ENCODE measurements at regions not wholly inside any gene's neighbourhood (a gene's known extent, or its start where the extent isn't known, plus 50 kb on each side); places are given as distances from the start of the nearest gene placed in this dataset.

DNA sequence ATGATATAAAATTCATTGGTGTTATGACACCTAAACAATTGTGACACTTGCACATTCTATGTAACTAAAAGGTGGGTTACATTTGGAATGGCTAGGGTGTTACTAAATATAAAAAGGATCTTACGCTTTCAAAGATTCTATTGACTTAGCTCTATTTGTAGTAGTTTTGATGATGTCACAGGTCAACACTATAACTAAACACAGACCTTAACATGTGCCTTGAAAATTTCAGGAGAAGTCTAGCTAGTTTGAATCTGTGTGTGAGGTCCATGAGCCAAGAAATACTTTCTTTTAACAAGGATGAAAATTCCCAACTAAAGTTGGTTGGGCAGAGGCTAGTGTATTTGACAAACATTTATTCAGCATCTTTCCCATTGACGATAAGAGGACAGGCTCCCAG lies 298.0 kb downstream of the GPAT3 start:
- no peak for DNase-seq
- Histone ChIP-seq H3K27ac (ENCODE audit: low read depth in 1 of 2, low read length in 2 of 2) (no peak overlapping the region), H3K4me1 (ENCODE audit: insufficient read depth, low read length) (no peaks in the 10 kb centered on the region), H3K4me3 (ENCODE audit: low read length) (no peak overlapping the region), H3K36me3 (ENCODE audit: insufficient read depth, low read length) (no peaks in the 10 kb centered on the region), H3K9me3 (ENCODE audit: control insufficient read depth in 1 of 2, insufficient read depth in 1 of 2, low read length in 2 of 2) (no peaks in the 10 kb centered on the region), H3K27me3 (ENCODE audit: control insufficient read depth in 1 of 2, insufficient read depth in 2 of 2, low read length in 2 of 2) (no peaks in the 10 kb centered on the region)
- no peak for ATAC-seq (ENCODE audit: poor library complexity)
- H3K4me3 Mint-ChIP-seq, result no peak overlapping the region
- no peaks in the 10 kb centered on the region for H3K27me3 Mint-ChIP-seq
- H3K9me3 Mint-ChIP-seq, result no peaks in the 10 kb centered on the region
- H3K27ac Mint-ChIP-seq, result no peak overlapping the region
- H3K4me1 Mint-ChIP-seq (ENCODE audit: low read depth), result no peaks in the 10 kb centered on the region
- ChIA-PET CTCF (no interaction called here), POLR2A (no interaction called here)
- intact Hi-C loops (cut with DNase I, micrococcal nuclease), result no loop called here
- TF ChIP-seq, protein P1, sequence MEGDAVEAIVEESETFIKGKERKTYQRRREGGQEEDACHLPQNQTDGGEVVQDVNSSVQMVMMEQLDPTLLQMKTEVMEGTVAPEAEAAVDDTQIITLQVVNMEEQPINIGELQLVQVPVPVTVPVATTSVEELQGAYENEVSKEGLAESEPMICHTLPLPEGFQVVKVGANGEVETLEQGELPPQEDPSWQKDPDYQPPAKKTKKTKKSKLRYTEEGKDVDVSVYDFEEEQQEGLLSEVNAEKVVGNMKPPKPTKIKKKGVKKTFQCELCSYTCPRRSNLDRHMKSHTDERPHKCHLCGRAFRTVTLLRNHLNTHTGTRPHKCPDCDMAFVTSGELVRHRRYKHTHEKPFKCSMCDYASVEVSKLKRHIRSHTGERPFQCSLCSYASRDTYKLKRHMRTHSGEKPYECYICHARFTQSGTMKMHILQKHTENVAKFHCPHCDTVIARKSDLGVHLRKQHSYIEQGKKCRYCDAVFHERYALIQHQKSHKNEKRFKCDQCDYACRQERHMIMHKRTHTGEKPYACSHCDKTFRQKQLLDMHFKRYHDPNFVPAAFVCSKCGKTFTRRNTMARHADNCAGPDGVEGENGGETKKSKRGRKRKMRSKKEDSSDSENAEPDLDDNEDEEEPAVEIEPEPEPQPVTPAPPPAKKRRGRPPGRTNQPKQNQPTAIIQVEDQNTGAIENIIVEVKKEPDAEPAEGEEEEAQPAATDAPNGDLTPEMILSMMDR (IDR thresholded peaks at IDR 0.05), result no peak
- H3K36me3 Mint-ChIP-seq (ENCODE audit: low read depth), result no peaks in the 10 kb centered on the region

DNA sequence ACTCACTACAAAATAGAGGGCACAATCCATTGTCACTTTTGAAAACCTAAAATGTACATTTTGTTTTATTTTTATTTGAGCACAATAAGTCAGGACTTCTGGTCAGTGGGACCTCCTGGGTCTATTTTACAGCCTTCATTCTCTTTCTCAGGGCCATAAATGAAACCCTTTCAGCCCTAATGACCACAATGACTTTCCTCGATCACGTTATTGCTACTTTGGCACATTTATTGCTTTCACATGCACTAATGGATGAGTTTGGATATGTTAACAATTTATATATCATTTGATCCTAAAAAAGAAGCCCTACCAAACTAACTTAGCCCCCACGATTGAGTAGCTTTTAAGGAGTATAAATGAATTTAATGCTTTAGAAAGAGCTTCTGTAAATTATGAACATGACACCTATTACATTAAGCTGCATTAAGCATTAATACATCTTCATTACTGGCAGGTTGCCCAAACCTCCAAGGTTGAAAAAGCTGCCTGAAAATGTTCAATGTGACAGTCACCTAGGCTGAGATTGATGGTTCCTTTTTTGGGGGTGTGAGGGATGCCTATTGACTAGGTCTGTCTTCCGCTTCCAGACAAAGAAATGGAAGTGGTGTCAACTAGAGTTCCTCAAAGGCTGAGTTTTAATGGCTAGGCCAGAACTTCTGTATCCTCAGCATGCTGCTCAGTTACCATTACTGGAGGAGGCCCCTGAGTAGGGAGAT lies 296.4 kb downstream of the GPAT3 start:
- H3K4me1 Mint-ChIP-seq (ENCODE audit: low read depth), result no peaks in the 10 kb centered on the region
- DNase-seq, result no peak
- no peaks in the 10 kb centered on the region for H3K9me3 ChIP-seq (ENCODE audit: control insufficient read depth in 1 of 2, insufficient read depth in 1 of 2, low read length in 2 of 2)
- H3K4me3 Mint-ChIP-seq, result no peak overlapping the region
- TF ChIP-seq, protein P1 (IDR thresholded peaks at IDR 0.05), result no peak
- no peak for ATAC-seq (ENCODE audit: poor library complexity)
- H3K27ac ChIP-seq (ENCODE audit: low read depth in 1 of 2, low read length in 2 of 2), result no peak overlapping the region
- H3K36me3 Mint-ChIP-seq (ENCODE audit: low read depth), result no peaks in the 10 kb centered on the region
- ChIA-PET POLR2A (no interaction called here), CTCF (no interaction called here)
- H3K36me3 ChIP-seq (ENCODE audit: insufficient read depth, low read length), result no peaks in the 10 kb centered on the region
- no peak overlapping the region for H3K27ac Mint-ChIP-seq
- no peaks in the 10 kb centered on the region for H3K27me3 Mint-ChIP-seq
- H3K4me3 ChIP-seq (ENCODE audit: low read length), result no peak overlapping the region
- H3K4me1 ChIP-seq (ENCODE audit: insufficient read depth, low read length), result no peaks in the 10 kb centered on the region
- no peaks in the 10 kb centered on the region for H3K9me3 Mint-ChIP-seq
- no peaks in the 10 kb centered on the region for H3K27me3 ChIP-seq (ENCODE audit: control insufficient read depth in 1 of 2, insufficient read depth in 2 of 2, low read length in 2 of 2)
- intact Hi-C loops (cut with DNase I, micrococcal nuclease), result no loop called here

DNA sequence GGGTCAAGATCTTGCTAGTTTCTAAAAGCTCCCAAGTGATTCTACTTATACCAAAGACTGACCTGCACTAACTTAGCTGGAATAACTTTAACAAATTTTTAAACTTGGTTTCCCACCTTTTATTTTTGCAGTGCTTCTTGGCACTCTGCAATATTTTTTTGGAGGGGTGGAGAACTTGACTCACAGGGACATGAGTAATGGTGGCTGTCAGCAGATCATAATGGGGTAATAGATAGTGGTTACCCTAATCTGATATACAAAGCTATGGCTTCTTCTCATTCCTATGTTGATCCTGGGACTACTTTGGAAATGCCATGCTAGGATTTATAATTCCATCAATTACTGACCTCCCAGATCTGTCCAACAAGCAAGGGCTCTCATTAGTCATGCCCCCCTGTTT lies 295.7 kb downstream of the GPAT3 start:
- H3K4me1 Mint-ChIP-seq (ENCODE audit: low read depth), result no peaks in the 10 kb centered on the region
- Histone ChIP-seq H3K4me3 (ENCODE audit: low read length) (no peak overlapping the region), H3K27ac (ENCODE audit: low read depth in 1 of 2, low read length in 2 of 2) (no peak overlapping the region), H3K27me3 (ENCODE audit: control insufficient read depth in 1 of 2, insufficient read depth in 2 of 2, low read length in 2 of 2) (no peaks in the 10 kb centered on the region), H3K36me3 (ENCODE audit: insufficient read depth, low read length) (no peaks in the 10 kb centered on the region), H3K9me3 (ENCODE audit: control insufficient read depth in 1 of 2, insufficient read depth in 1 of 2, low read length in 2 of 2) (no peaks in the 10 kb centered on the region), H3K4me1 (ENCODE audit: insufficient read depth, low read length) (no peaks in the 10 kb centered on the region)
- no peaks in the 10 kb centered on the region for H3K27me3 Mint-ChIP-seq
- ATAC-seq (ENCODE audit: poor library complexity), result no peak
- ChIA-PET CTCF (no interaction called here), POLR2A (no interaction called here)
- TF ChIP-seq, protein P1 (IDR thresholded peaks at IDR 0.05), result no peak
- no peak overlapping the region for H3K27ac Mint-ChIP-seq
- H3K36me3 Mint-ChIP-seq (ENCODE audit: low read depth), result no peaks in the 10 kb centered on the region
- no peak overlapping the region for H3K4me3 Mint-ChIP-seq
- no peaks in the 10 kb centered on the region for H3K9me3 Mint-ChIP-seq
- DNase-seq, result no peak
- intact Hi-C loops (cut with DNase I, micrococcal nuclease), result no loop called here
